ENCODE measurements at regions not wholly inside any gene's neighbourhood (a gene's known extent, or its start where the extent isn't known, plus 50 kb on each side); places are given as distances from the start of the nearest gene placed in this dataset.

- POLR2A ChIA-PET: no interaction called here
- no TSS peak for BruUV-seq (replicated peaks)
- TF ChIP-seq TCF7L2 (IDR thresholded peaks at IDR 0.05; ENCODE audit: low read depth, low read length): no peak
- TF ChIP-seq POLR2AphosphoS5 (IDR thresholded peaks at IDR 0.05; ENCODE audit: low read depth, low read length): no peak
- TF ChIP-seq REST (IDR thresholded peaks at IDR 0.05; ENCODE audit: insufficient read depth in 1 of 2, low read depth in 2 of 2, low read length in 1 of 2): no peak
Observed at GRCh38 chr13:69410761-69411160, 696.9 kb upstream of the ATXN8OS start.

GRCh38 chr13:69391756-69392155 is 715.9 kb upstream of the ATXN8OS start:
- in situ Hi-C loops (cut with HindIII; ENCODE audit: low pct_unique_long_range_greater_than_20kb, low sequenced_read_pairs): no loop called here
- H3K36me3 ChIP-seq (ENCODE audit: control insufficient read depth, insufficient read depth, low read length): no peaks in the 10 kb centered on the region
- POLR2A ChIA-PET: no interaction called here
- no peak overlapping the region for H3K27ac ChIP-seq (ENCODE audit: low read length)
- intact Hi-C loops (cut with micrococcal nuclease; ENCODE audit: unreplicated experiment): no loop called here
- no peaks in the 10 kb centered on the region for H3K9me3 ChIP-seq (ENCODE audit: control insufficient read depth, insufficient read depth, low read depth, low read length)
- H3K4me3 ChIP-seq (ENCODE audit: low read depth in 2 of 2, low read length in 2 of 2): no peak overlapping the region
- TF ChIP-seq SIN3A (IDR thresholded peaks at IDR 0.05; ENCODE audit: borderline replicate concordance, insufficient read depth, low read depth, low read length) (no peak), POLR2AphosphoS5 (IDR thresholded peaks at IDR 0.05; ENCODE audit: low read depth, low read length) (no peak), REST (IDR thresholded peaks at IDR 0.05; ENCODE audit: insufficient read depth in 1 of 2, low read depth in 2 of 2, low read length in 1 of 2) (no peak), TCF7L2 (IDR thresholded peaks at IDR 0.05; ENCODE audit: low read depth, low read length) (no peak), CTCF (IDR thresholded peaks at IDR 0.05) (no peak)
- BruUV-seq (replicated peaks): no TSS peak
- no peaks in the 10 kb centered on the region for H3K27me3 ChIP-seq (ENCODE audit: control insufficient read depth, insufficient read depth, low read length)
- CTCF ChIA-PET: no interaction called here
- DNase-seq (ENCODE audit: low read depth, low spot score) (no peak), ATAC-seq (no peak)
- H3K4me1 ChIP-seq (ENCODE audit: control insufficient read depth, insufficient read depth, low read length): no peaks in the 10 kb centered on the region

More at GRCh38 chr13:69410761-69411160, 696.9 kb upstream of the ATXN8OS start:
- intact Hi-C loops (cut with micrococcal nuclease; ENCODE audit: unreplicated experiment) (no loop called here), in situ Hi-C loops (cut with HindIII; ENCODE audit: low pct_unique_long_range_greater_than_20kb, low sequenced_read_pairs) (no loop called here)
- DNase-seq (ENCODE audit: low read depth, low spot score): no peak
- Histone ChIP-seq H3K27me3 (ENCODE audit: control insufficient read depth, insufficient read depth, low read length) (no peaks in the 10 kb centered on the region), H3K27ac (ENCODE audit: low read length) (no peak overlapping the region), H3K9me3 (ENCODE audit: control insufficient read depth, insufficient read depth, low read depth, low read length) (no peaks in the 10 kb centered on the region), H3K36me3 (ENCODE audit: control insufficient read depth, insufficient read depth, low read length) (no peaks in the 10 kb centered on the region), H3K4me3 (ENCODE audit: low read depth in 2 of 2, low read length in 2 of 2) (no peak overlapping the region), H3K4me1 (ENCODE audit: control insufficient read depth, insufficient read depth, low read length) (no peaks in the 10 kb centered on the region)
- no peak for ATAC-seq
- CTCF ChIA-PET: no interaction called here
